HEK293 (cell line): ENCODE measurements at regions not wholly inside any gene's neighbourhood (a gene's known extent, or its start where the extent isn't known, plus 50 kb on each side); places are given as distances from the start of the nearest gene placed in this dataset.

Experiments
- CTCF ChIA-PET: fragments of 350-600 bp; formaldehyde crosslinking; extraction: SDS; loops from one replicate; lab custom pipeline; 2021; ENCODE audit warnings: antibody characterized with exemption; lab: Yijun Ruan, JAX
- POLR2A ChIA-PET: fragments of 300-600 bp; formaldehyde crosslinking; extraction: SDS; loops from one replicate; lab custom pipeline; 2020; ENCODE audit warnings: antibody characterized with exemption, inconsistent platforms; lab: Yijun Ruan, JAX
- H3K27ac ChIP-seq: fragments of 200-500 bp; sonication (Bioruptor generic); 2 replicates; pipeline ENCODE4 v1.5.1; 2014; ENCODE audit warnings: low read depth, low read length, control low read depth, inconsistent platforms; ENCODE audit errors: extremely low read depth
- H3K36me3 ChIP-seq, 2 experiments: fragments of 200-500 bp in 1 of 2; sonication (Bioruptor generic) in 1 of 2; 1 replicate in 1 of 2; 2 replicates in 1 of 2; pipeline ENCODE4 v1.5.1; 2014 to 2017; ENCODE audit warnings: inconsistent platforms in 2 of 2, low read length in 2 of 2; ENCODE audit not compliant: control insufficient read depth in 2 of 2, insufficient read depth in 1 of 2
- H3K4me1 ChIP-seq: fragments of 200-500 bp; sonication (Bioruptor generic); 2 replicates; pipeline ENCODE4 v1.5.1; 2014; ENCODE audit warnings: mild to moderate bottlenecking, low read length, inconsistent platforms; ENCODE audit not compliant: control insufficient read depth, insufficient read depth
- H3K4me3 ChIP-seq: 2 replicates; pipeline ENCODE4 v1.5.1; 2011; ENCODE audit warnings: low read depth, mild to moderate bottlenecking, control low read depth, low read length, moderate library complexity
- H3K9me3 ChIP-seq: fragments of 200-500 bp; sonication (Bioruptor generic); 2 replicates; pipeline ENCODE4 v1.5.1; 2014; ENCODE audit warnings: low read depth, low read length, inconsistent platforms; ENCODE audit not compliant: control insufficient read depth, insufficient read depth
- HIC1 ChIP-seq: fragments of 450-650 bp; formaldehyde crosslinking; IDR thresholded peaks from 2 replicates; pipeline ENCODE4 v1.5.1; 2016; ENCODE audit warnings: missing biosample characterization, missing genetic modification characterization
- HOXA7 ChIP-seq: sonication (generic); formaldehyde crosslinking; IDR thresholded peaks from 2 replicates; pipeline ENCODE4 v1.8.1; 2022; ENCODE audit warnings: missing genetic modification reagents, borderline replicate concordance
- PRDM1 ChIP-seq: fragments of 450-650 bp; formaldehyde crosslinking; IDR thresholded peaks from 2 replicates; pipeline ENCODE4; 2016; ENCODE audit warnings: missing biosample characterization, missing genetic modification characterization
- RBAK ChIP-seq: fragments of 450-650 bp; formaldehyde crosslinking; IDR thresholded peaks from 2 replicates; pipeline ENCODE4 v1.5.1; 2016; ENCODE audit warnings: missing biosample characterization, missing genetic modification characterization
- ZBTB7A ChIP-seq: fragments of 450-650 bp; formaldehyde crosslinking; IDR thresholded peaks from 2 replicates; pipeline ENCODE4 v1.5.1; 2016; ENCODE audit warnings: low read depth, missing biosample characterization, missing genetic modification characterization
- ZFP37 ChIP-seq: fragments of 450-650 bp; formaldehyde crosslinking; IDR thresholded peaks from 2 replicates; pipeline ENCODE4 v1.5.1; 2016; ENCODE audit warnings: missing biosample characterization, missing genetic modification characterization
- ZFP41 ChIP-seq: fragments of 450-650 bp; formaldehyde crosslinking; IDR thresholded peaks from 2 replicates; pipeline ENCODE4 v1.5.1; 2016; ENCODE audit warnings: missing biosample characterization, missing genetic modification characterization, borderline replicate concordance
- ZNF132 ChIP-seq: fragments of 450-650 bp; formaldehyde crosslinking; IDR thresholded peaks from 2 replicates; pipeline ENCODE4 v1.5.1; 2017; ENCODE audit warnings: missing biosample characterization, missing genetic modification characterization, borderline replicate concordance
- ZNF146 ChIP-seq: fragments of 450-650 bp; formaldehyde crosslinking; IDR thresholded peaks from 2 replicates; pipeline ENCODE4 v1.5.1; 2016; ENCODE audit warnings: missing biosample characterization, missing genetic modification characterization
- ZNF157 ChIP-seq: fragments of 450-650 bp; formaldehyde crosslinking; IDR thresholded peaks from 2 replicates; pipeline ENCODE4 v1.5.1; 2016; ENCODE audit warnings: missing biosample characterization, missing genetic modification characterization
- ZNF18 ChIP-seq: fragments of 450-650 bp; formaldehyde crosslinking; IDR thresholded peaks from 2 replicates; pipeline ENCODE4 v1.5.1; 2016; ENCODE audit warnings: missing biosample characterization, missing genetic modification characterization
- ZNF2 ChIP-seq: fragments of 450-650 bp; formaldehyde crosslinking; IDR thresholded peaks from 2 replicates; pipeline ENCODE4 v1.5.1; 2016; ENCODE audit warnings: missing biosample characterization, missing genetic modification characterization
- ZNF423 ChIP-seq: fragments of 450-650 bp; formaldehyde crosslinking; IDR thresholded peaks from 2 replicates; pipeline ENCODE4 v1.5.1; 2016; ENCODE audit warnings: missing biosample characterization, missing genetic modification characterization
- ZNF488 ChIP-seq: fragments of 450-650 bp; formaldehyde crosslinking; IDR thresholded peaks from 2 replicates; pipeline ENCODE4 v1.5.1; 2016; ENCODE audit warnings: missing biosample characterization, missing genetic modification characterization
- ZNF580 ChIP-seq: fragments of 450-650 bp; formaldehyde crosslinking; IDR thresholded peaks from 2 replicates; pipeline ENCODE4 v1.5.1; 2016; ENCODE audit warnings: missing biosample characterization, missing genetic modification characterization
- ZNF621 ChIP-seq: fragments of 450-650 bp; formaldehyde crosslinking; IDR thresholded peaks from 2 replicates; pipeline ENCODE4 v1.5.1; 2017; ENCODE audit warnings: missing biosample characterization, missing genetic modification characterization
- ZNF624 ChIP-seq: fragments of 450-650 bp; formaldehyde crosslinking; IDR thresholded peaks from 2 replicates; pipeline ENCODE4 v1.5.1; 2017; ENCODE audit warnings: missing biosample characterization, missing genetic modification characterization
- ZNF701 ChIP-seq: fragments of 450-650 bp; formaldehyde crosslinking; IDR thresholded peaks from 2 replicates; pipeline ENCODE4 v1.5.1; 2016; ENCODE audit warnings: missing biosample characterization, missing genetic modification characterization
- ZSCAN18 ChIP-seq: fragments of 450-650 bp; formaldehyde crosslinking; IDR thresholded peaks from 2 replicates; pipeline ENCODE4 v1.5.1; 2016; ENCODE audit warnings: missing biosample characterization, missing genetic modification characterization

GRCh38 chr2:236823041-236823629 is 253.5 kb downstream of the ACKR3 start:
- H3K36me3 ChIP-seq, result no peaks in the 10 kb centered on the region
- H3K9me3 ChIP-seq, result no peaks in the 10 kb centered on the region
- CTCF ChIA-PET, result no interaction called here
- no peak overlapping the region for H3K4me3 ChIP-seq
- H3K4me1 ChIP-seq, result peaks cover 2% of the 10 kb centered on the region; the same call in 1 of the 2 replicates
- POLR2A ChIA-PET, result no interaction called here
- TF ChIP-seq ZNF624 (tag by site-specific recombination) (no peak), HOXA7 (no peak), ZNF157 (tag by site-specific recombination) (no peak), ZNF2 (tag by site-specific recombination) (no peak), ZFP37 (no peak), PRDM1 (tag by site-specific recombination) (no peak), ZNF18 (tag by site-specific recombination) (no peak), RBAK (no peak), ZNF488 (tag by site-specific recombination) (no peak)
- no peak overlapping the region for H3K27ac ChIP-seq

- Histone ChIP-seq H3K4me1 (peaks cover 2% of the 10 kb centered on the region; the same call in 1 of the 2 replicates), H3K27ac (no peak overlapping the region), H3K9me3 (no peaks in the 10 kb centered on the region), H3K36me3 (no peaks in the 10 kb centered on the region), H3K4me3 (no peak overlapping the region)
- POLR2A ChIA-PET, result no interaction called here
- TF ChIP-seq ZNF423 (tag by site-specific recombination), result no peak
- TF ChIP-seq ZNF580 (tag by site-specific recombination), result no peak
- TF ChIP-seq HIC1 (tag by site-specific recombination), result no peak
- TF ChIP-seq ZFP41, result no peak
- TF ChIP-seq ZNF132, result no peak
- no peak for TF ChIP-seq ZNF701 (tag by site-specific recombination)
- TF ChIP-seq ZNF146 (tag by site-specific recombination), result no peak
- no peak for TF ChIP-seq ZSCAN18 (tag by site-specific recombination)
- no peak for TF ChIP-seq ZBTB7A (tag by site-specific recombination)
- TF ChIP-seq ZNF621 (tag by site-specific recombination), result no peak
- TF ChIP-seq, all 188 proteins: peak for 0
- CTCF ChIA-PET, result no interaction called here
These were observed 254.3 kb downstream of the ACKR3 start for GRCh38 chr2:236823963-236824362.
